CD4-positive, alpha-beta T cell treated with Interleukin-4 for 4 hours (primary cell): ENCODE measurements at regions not wholly inside any gene's neighbourhood (a gene's known extent, or its start where the extent isn't known, plus 50 kb on each side); places are given as distances from the start of the nearest gene placed in this dataset.
"Not testable (repeated sequence)": the region's sequence is repeated elsewhere in the genome, so short reads cannot be mapped to it uniquely, and the experiment has no call there.

Experiments
- DNase-seq: peaks from one replicate; pipeline ENCODE4 v3.0.0-alpha.2; 2020

DNA sequence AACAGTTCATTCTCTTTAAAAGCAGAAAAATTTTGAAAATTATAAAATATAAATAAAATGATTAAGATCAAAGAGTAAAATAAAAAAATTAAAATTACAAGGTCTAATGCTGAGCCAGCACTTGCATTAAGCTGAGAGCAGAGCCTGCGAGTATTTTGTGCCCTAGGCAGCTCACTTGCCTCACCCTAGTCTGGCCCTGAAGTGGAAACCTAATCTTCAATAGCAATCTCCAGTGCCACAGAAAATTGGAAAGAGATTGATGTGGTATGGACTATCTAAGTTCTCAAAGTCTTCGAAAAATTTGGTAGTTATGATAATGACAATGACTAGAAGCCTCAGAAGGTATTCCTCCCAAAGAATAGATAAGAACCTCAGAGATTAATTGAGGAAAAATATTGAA, 459.4 kb upstream of the CBLB start:
- DNase-seq: no peak

DNA sequence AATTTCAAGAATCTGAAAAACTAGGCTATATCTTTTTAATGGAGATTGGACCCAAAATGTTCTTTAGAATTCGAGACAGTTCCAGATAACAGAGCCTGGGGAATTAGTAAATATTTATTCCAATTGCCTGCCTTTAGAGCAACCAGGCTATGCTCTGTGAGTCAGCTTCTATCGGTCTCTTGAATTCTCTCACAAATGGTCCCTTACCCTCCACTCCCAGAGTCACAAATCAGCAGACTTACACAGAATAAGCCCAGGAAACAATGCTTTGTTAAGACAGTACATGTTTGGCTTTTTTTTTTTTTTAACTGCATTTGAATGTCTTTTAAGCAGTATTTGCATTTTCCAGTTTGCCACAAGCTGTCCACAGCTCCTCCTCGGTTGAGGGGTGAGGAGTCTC, 460.7 kb upstream of the CBLB start:
- DNase-seq: no peak

GRCh38 chr3:106331636-106332035, 462.8 kb upstream of the CBLB start:
- no peak for DNase-seq

GRCh38 chr3:106332129-106332528, 463.3 kb upstream of the CBLB start:
- DNase-seq: no peak

DNA sequence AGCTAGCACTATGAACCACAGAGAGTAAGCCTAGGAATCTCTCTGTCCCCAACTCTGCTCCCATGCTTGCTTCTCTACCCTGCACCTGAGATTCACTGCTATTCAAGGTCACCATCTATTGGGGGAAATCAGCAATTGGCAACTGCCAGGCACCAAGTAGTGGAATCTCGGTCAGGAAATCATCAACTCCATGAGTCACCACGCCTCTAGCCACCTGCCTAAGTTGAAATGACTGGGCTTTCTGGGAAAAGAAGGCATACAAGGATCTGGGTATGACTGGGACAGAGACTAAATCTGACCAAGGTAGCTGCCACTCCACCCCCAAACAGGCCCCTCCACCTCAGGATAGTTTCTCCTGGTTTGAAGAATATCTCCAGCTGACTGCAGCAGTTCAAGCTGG, 464.1 kb upstream of the CBLB start:
- DNase-seq: no peak

DNA sequence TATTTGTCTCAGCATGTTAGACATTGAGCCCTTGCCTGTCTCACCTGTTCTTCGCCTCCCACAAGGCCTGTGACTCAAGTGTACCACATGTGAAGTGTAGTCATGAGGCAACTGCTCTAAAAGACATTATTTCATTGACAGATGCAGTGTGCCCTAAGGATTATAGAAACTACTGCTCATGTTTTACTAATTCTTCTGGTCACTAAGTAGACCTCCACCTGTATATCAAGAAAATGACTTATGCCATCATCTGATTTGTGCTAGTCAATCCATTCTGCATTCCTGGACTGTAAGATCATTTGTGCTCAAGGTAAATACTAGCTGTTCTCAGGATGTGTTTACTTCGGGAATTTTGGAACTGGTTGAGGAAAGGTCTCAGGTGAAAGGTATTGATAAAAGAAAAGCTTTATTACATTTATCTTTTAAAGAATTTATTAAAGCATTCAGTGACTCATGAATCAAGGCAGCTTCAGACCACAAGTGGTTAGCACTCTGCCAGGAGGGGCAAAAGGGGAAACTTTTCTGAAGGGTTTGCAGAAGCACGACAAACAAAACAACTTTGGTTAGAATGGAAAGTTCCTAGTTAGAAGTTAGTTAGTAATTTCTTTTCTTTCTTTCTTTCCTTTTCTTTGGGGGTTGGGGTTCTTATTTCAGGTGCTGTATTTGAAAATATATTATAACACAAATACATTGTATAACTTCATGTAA, 465.3 kb upstream of the CBLB start:
- DNase-seq: peak; percentile 67

DNA sequence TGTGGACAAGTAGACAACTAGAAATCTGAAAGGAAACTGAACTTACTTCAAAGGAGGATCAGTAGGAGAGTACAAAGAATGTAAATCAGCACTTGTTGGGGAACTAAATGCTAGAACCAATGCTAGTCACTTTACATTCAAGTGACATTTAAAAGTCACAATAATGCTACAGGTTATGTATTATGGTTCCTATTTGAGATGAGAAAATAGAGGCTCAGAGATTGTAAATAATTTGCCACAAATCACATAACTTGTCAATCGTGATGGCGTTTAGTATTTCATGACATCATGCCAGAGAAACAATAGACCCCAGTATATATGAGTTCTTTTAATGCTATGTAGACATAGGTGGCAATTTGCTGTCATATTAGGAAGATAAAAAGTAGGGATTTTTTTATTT, 467.8 kb upstream of the CBLB start:
- DNase-seq: no peak

DNA sequence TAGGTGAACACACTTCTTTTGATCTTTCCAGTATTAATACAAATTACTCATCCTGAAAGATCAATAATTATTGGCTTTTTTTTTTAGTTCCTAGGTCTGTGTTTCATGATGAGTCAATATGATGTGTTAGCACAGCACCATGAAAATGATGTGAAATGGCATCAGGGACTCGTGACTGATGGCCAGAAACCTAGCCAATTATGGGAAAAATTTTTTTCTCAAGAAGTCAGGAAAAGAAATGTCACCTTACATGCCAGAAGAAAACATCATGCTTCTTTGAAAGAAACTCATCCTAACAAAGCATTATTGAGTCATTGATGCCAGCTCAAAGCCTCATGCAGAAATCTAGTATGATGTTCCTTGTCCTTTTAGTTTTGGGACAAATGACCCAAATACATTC, 468.3 kb upstream of the CBLB start:
- DNase-seq: no peak

- DNase-seq: peak; percentile 64
Measured at GRCh38 chr3:106338582-106339214, 469.9 kb upstream of the CBLB start.

GRCh38 chr3:106339551-106339950, 470.7 kb upstream of the CBLB start:
- no peak for DNase-seq

DNA sequence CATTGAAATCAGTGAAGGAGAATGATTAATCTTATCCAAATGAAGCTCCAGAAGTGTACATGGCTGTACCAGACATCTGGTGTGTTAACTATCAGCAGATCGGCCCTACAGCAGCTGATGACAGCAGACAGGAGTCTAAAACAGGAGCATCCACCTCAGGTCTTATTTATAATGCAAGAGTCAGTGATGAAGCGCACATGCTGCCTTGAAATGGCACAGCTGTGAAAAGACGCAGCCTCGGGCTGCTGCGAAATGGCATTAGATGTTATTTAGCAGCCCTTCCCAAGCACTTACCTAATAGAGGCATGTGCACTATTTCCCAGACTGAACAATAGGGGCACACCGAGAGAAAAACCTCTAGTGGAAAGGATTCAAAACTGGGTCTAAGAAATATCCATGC, 472.3 kb upstream of the CBLB start:
- DNase-seq: no peak

DNA sequence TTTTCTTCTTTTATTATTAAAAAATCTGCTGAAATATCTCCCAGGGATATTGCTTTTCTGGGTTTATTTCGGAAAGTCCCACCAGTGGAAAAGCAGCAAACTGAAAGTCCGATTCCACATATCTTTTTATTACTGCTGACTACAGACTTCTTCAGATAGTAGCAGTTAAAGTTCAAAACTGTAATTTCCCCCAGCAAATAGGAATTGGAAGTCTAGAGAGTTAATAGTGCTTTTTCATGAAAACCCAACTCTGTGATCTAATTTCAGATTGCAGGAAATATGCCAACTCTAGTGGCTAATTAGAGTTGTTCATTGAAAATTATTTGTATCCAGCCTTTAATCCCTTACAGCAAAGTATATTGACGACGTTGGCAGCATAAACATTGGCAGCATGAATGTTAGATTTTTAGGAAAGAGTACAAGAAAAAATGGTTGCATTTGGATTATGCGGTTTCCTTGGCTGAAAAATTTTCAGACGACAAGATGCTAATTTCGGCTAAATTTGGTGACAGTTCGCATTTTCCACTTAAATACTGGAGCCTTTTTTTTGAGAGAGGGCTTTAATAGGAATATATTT, 472.9 kb upstream of the CBLB start:
- DNase-seq: no peak

- DNase-seq: no peak
Measured at GRCh38 chr3:106342386-106342785, 473.6 kb upstream of the CBLB start.

- DNase-seq: no peak
Measured at GRCh38 chr3:106343811-106344210, 475.0 kb upstream of the CBLB start.

- DNase-seq: no peak
Measured at GRCh38 chr3:106345353-106346027, 476.7 kb upstream of the CBLB start.

DNA sequence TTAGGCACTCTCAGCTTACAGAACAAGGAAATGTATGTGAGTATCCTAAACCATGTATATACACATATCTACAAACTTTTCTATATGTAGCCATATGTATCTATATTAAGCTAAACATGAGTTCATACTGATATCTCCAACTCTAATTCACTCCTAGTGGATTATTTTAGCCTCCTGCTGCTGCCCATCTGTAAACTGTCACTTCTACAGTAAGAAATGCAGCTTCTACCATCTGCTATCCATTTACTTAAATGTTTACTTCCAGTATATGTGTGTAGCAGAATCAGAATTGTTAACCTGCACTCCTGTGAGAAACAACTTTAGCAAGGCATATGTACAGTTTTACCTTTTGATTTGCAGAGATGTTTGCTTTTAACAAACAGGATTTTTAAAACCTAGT, 478.5 kb upstream of the CBLB start:
- DNase-seq: no peak

DNA sequence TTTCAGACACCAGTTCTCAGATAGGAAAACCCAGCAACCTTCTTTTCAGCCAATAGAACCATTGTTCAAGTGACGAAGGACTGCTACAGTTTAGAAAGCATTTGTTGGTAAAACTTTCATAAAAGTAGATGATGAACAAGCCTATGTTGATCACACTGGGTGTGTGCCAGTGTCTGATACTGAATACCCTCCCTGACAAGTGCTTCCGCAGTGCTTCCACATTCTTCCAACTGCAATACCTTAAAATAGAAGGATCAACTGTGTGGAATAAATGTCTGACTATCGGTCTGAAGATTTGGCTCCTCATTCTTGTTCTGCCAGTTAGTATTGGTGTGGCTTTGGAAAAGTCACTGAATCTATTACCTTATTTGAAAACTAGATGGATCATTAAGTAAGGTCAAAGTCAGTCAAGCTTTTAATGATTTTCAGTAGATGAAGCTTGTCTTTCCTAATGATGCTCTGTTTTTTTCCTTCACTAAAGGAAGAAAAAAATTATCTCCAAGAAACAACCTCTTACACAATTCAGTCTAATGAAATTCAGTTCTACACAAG, 479.4 kb upstream of the CBLB start:
- DNase-seq: no peak

GRCh38 chr3:106349191-106349881, 480.5 kb upstream of the CBLB start:
- no peak for DNase-seq

DNA sequence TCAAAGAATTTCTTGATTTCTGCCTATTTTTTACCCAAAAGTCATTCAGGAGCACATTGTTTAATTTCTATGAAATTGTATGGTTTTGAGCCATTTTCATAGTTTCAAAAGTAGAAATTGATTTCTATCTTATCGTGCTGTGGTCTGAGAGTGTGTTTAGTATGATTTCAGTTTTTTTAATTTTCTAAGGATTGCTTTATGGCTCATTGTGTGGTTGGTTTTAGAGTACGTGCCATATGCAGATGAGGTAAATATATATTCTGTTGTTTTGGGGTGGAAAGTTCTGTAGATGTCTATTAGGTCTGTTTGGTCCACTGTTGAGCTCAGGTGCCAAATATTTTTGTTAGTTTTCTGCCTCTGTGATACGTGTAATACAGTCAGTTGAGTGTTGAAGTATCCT, 487.1 kb upstream of the CBLB start:
- DNase-seq: no peak

DNA sequence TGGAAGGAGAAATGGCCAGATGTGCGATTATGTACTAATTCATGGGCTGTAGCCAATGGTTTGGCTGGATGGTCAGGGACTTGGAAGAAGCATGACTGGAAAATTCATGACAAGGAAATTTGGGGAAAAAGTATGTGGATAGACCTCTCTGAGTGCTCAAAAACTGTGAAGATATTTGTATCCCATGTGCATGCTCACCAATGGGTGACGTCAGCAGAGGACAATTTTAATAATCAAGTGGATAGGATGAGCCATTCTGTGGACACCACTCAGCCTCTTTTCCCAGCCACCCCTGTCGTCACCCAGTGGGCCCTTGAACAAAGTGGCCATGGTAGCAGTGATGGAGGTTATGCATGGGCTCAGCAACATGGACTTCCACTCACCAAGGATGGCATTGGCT, 490.9 kb upstream of the CBLB start:
- no peak for DNase-seq

DNA sequence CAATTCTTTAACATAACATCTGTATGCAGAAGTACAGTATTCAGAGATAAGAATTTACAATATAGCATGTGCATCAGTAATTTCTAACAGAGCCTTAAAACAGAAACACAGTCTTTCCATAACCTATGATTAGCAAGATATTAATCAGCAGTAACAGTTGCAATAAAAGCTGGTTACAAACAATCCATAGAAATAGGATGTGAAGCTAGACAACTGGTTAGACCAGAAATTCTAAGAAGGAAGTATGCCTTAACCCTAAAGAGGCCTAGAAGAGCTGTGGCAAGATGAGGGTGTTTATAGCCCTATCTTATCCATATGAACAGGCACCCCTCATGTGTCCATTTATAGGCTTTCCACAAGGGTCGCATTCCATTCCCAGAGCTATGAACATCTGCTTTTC, 492.1 kb upstream of the CBLB start:
- not testable (repeated sequence) for DNase-seq

DNA sequence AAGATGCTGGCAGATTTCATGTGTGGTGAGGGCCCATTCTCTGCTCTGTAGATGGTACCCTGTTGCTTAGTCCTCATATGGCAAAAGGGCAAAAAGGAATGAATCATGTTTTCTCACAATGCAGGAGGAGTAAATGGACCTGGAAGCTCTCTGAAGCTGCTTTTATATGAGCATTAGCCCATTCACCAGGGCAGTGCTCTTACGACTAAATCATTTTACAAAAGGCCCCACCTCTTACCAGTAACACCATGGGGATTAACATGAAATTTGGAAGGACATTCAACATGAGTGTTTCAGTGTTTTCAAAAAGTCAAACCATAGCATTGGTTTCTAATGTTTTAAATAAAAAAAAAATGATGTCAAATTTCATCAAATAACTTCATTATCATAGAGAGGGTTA, 495.7 kb upstream of the CBLB start:
- DNase-seq: no peak

GRCh38 chr3:106365061-106365691, 496.4 kb upstream of the CBLB start:
- no peak for DNase-seq
